ENCODE measurements at regions not wholly inside any gene's neighbourhood (a gene's known extent, or its start where the extent isn't known, plus 50 kb on each side); places are given as distances from the start of the nearest gene placed in this dataset.

DNA sequence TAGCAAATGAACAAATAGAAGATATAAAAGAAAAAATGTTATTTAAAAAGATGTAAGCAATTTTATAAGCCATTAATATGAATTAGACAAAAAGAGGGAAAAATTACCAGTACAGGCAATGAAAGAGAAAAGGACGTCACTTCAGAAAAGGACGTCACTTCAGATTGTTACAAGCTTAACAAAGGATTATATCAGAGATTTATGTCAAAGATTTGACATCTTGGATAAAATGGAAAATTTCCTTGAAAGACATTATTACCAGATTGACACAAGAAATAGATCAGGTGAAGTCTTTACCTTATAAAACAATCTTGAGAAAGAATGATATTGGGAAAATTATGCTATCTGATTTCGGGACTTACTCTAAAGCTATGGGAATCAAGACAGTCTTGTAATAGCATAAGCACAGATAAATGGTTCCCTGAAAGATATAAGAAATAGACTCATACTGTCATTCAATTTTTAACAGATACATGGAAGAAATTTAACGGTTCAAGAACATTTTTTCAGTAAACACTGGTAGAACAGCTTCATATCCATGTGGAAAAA, 625.4 kb upstream of the EDIL3 start:
- no peak for FAIRE-seq
- no TSS peak for BruUV-seq (replicated peaks)
- TF ChIP-seq E4F1 (IDR thresholded peaks at IDR 0.05; ENCODE audit: borderline replicate concordance, partially characterized antibody): no peak
- no peak for TF ChIP-seq HCFC1 (IDR thresholded peaks at IDR 0.05; ENCODE audit: low read length)
- no peak for TF ChIP-seq ETV6 (conservative IDR thresholded peaks at IDR 0.05 in 1 of 2, IDR thresholded peaks at IDR 0.05 in 1 of 2; ENCODE audit: borderline replicate concordance in 1 of 2, low read depth in 1 of 2)
- no peak for TF ChIP-seq FOXM1 (IDR thresholded peaks at IDR 0.05; ENCODE audit: low read depth, low read length)
- TF ChIP-seq SUZ12 (IDR thresholded peaks at IDR 0.05; ENCODE audit: unreplicated experiment): no peak
- TF ChIP-seq, protein P1, sequence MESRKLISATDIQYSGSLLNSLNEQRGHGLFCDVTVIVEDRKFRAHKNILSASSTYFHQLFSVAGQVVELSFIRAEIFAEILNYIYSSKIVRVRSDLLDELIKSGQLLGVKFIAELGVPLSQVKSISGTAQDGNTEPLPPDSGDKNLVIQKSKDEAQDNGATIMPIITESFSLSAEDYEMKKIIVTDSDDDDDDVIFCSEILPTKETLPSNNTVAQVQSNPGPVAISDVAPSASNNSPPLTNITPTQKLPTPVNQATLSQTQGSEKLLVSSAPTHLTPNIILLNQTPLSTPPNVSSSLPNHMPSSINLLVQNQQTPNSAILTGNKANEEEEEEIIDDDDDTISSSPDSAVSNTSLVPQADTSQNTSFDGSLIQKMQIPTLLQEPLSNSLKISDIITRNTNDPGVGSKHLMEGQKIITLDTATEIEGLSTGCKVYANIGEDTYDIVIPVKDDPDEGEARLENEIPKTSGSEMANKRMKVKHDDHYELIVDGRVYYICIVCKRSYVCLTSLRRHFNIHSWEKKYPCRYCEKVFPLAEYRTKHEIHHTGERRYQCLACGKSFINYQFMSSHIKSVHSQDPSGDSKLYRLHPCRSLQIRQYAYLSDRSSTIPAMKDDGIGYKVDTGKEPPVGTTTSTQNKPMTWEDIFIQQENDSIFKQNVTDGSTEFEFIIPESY (IDR thresholded peaks at IDR 0.05): no peak
- no peak for TF ChIP-seq SUPT20H (IDR thresholded peaks at IDR 0.05; ENCODE audit: borderline replicate concordance, control insufficient read depth, low read depth, low read length)
- TF ChIP-seq HDAC6 (IDR thresholded peaks at IDR 0.05; ENCODE audit: unreplicated experiment): no peak
- no peak for TF ChIP-seq SMARCA5 (IDR thresholded peaks at IDR 0.05)
- TF ChIP-seq, protein P2, sequence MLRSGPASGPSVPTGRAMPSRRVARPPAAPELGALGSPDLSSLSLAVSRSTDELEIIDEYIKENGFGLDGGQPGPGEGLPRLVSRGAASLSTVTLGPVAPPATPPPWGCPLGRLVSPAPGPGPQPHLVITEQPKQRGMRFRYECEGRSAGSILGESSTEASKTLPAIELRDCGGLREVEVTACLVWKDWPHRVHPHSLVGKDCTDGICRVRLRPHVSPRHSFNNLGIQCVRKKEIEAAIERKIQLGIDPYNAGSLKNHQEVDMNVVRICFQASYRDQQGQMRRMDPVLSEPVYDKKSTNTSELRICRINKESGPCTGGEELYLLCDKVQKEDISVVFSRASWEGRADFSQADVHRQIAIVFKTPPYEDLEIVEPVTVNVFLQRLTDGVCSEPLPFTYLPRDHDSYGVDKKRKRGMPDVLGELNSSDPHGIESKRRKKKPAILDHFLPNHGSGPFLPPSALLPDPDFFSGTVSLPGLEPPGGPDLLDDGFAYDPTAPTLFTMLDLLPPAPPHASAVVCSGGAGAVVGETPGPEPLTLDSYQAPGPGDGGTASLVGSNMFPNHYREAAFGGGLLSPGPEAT (IDR thresholded peaks at IDR 0.05; ENCODE audit: low read depth): no peak
- no peak for TF ChIP-seq USF2 (IDR thresholded peaks at IDR 0.05; ENCODE audit: borderline replicate concordance, low read depth, low read length)
- TF ChIP-seq, protein P3, sequence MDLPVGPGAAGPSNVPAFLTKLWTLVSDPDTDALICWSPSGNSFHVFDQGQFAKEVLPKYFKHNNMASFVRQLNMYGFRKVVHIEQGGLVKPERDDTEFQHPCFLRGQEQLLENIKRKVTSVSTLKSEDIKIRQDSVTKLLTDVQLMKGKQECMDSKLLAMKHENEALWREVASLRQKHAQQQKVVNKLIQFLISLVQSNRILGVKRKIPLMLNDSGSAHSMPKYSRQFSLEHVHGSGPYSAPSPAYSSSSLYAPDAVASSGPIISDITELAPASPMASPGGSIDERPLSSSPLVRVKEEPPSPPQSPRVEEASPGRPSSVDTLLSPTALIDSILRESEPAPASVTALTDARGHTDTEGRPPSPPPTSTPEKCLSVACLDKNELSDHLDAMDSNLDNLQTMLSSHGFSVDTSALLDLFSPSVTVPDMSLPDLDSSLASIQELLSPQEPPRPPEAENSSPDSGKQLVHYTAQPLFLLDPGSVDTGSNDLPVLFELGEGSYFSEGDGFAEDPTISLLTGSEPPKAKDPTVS (IDR thresholded peaks at IDR 0.05; ENCODE audit: low read depth, low read length): no peak
- no peak for TF ChIP-seq RUNX3 (IDR thresholded peaks at IDR 0.05; ENCODE audit: low read length)
- TF ChIP-seq IKZF2 (IDR thresholded peaks at IDR 0.05): no peak
- no peak for TF ChIP-seq BACH1 (IDR thresholded peaks at IDR 0.05; ENCODE audit: borderline replicate concordance)
- no peak for TF ChIP-seq SIN3A (IDR thresholded peaks at IDR 0.05; ENCODE audit: low read depth, low read length)

More for the DNA sequence above, 625.4 kb upstream of the EDIL3 start:
- ChIA-PET POLR2A (no interaction called here), SMC1A (ENCODE audit: uncharacterized antibody, unreplicated experiment) (no interaction called here), RAD21 (ENCODE audit: unreplicated experiment) (no interaction called here), CTCF (no interaction called here)
- Histone ChIP-seq H3K27me3 (replicated peaks in 1 of 2; ENCODE audit: control insufficient read depth in 2 of 2, insufficient read depth in 2 of 2, low read length in 1 of 2) (no peaks in the 10 kb centered on the region), H3K27ac (ENCODE audit: control insufficient read depth, insufficient read depth) (no peak overlapping the region), H3K79me2 (ENCODE audit: control insufficient read depth, insufficient read depth, low read length) (no peaks in the 10 kb centered on the region), H3K36me3 (ENCODE audit: control insufficient read depth in 2 of 2, insufficient read depth in 2 of 2, low read length in 1 of 2) (no peaks in the 10 kb centered on the region), H3K4me3 (no peak overlapping the region), H3K4me2 (ENCODE audit: control insufficient read depth, insufficient read depth) (no peak overlapping the region), H2AFZ (ENCODE audit: control insufficient read depth, low read depth, low read length) (no peak overlapping the region), H3K4me1 (ENCODE audit: control insufficient read depth, insufficient read depth, low read length) (no peaks in the 10 kb centered on the region), H3K9me3 (replicated peaks; ENCODE audit: control insufficient read depth, insufficient read depth, low read length) (no peaks in the 10 kb centered on the region), H4K20me1 (ENCODE audit: control insufficient read depth, insufficient read depth) (no peaks in the 10 kb centered on the region), H3K9ac (ENCODE audit: control insufficient read depth, insufficient read depth, low read length) (no peak overlapping the region)
- WGBS (ENCODE audit: insufficient coverage, insufficient replicate concordance, low lambda C conversion rate, missing lambda C conversion rate): 39% methylated on average over 4 of the region's 4 CpGs
- intact Hi-C loops (cut with micrococcal nuclease; ENCODE audit: unreplicated experiment): no loop called here
- DNase-seq (ENCODE audit: low read depth, low spot score): no peak
- ATAC-seq: no peak
- in situ Hi-C loops (cut with MboI): no loop called here
